ENCODE measurements at regions not wholly inside any gene's neighbourhood (a gene's known extent, or its start where the extent isn't known, plus 50 kb on each side); places are given as distances from the start of the nearest gene placed in this dataset. TPM values are rescaled to one million over a fixed set of nuclear protein-coding genes. Genes with fewer than 3 reads are reported as not detected.

Small RNA genes in the stretch of these regions (microRNA-seq; reads per million reads assigned to microRNA genes)
- gene RN7SL705P (ENCODE audit: insufficient read depth, insufficient read length), result not detected

Small RNA genes in the stretch of these regions (small RNA-seq; reads per million reads assigned to genes)
- 0 reads per million in 5 experiments for gene RN7SL705P

All from IMR-90 (cell line).